IMR-90 (cell line): ENCODE measurements at regions not wholly inside any gene's neighbourhood (a gene's known extent, or its start where the extent isn't known, plus 50 kb on each side); places are given as distances from the start of the nearest gene placed in this dataset.

Experiments used
- ATAC-seq: fragments of 200-7000 bp; cut with Tn5 transposase; 2 replicates; pipeline ENCODE4 v1.9.1; 2020; ENCODE audit warnings: low read depth, mild to moderate bottlenecking, moderate library complexity
- BruUV-seq: library from RNA; stranded (reverse); fragments of 400-500 nt; replicated peaks from 2 replicates; lab custom pipeline; 2021; lab: Mats Ljungman, UMichigan
- CTCF ChIA-PET: fragments of 300-600 bp; formaldehyde crosslinking; extraction: SDS; loops from one replicate; lab custom pipeline; 2021; ENCODE audit warnings: antibody characterized with exemption; lab: Yijun Ruan, JAX
- POLR2A ChIA-PET: fragments of 300-600 bp; sonication (Branson Sonifier 250); formaldehyde crosslinking; loops from one replicate; lab custom pipeline; 2022; ENCODE audit warnings: antibody characterized with exemption; ENCODE audit not compliant: unreplicated experiment; lab: Charles Lee
- DNase-seq: peaks from one replicate; pipeline ENCODE4 v3.0.0; 2013
- H2AFZ ChIP-seq: replicated peaks from 2 replicates; pipeline ENCODE3; 2013; ENCODE audit warnings: low read length, mild to moderate bottlenecking; ENCODE audit not compliant: poor library complexity
- H2AK5ac ChIP-seq: 2 replicates; pipeline ENCODE4 v1.6.1; 2013; ENCODE audit warnings: low read depth, low read length, inconsistent platforms
- H2AK9ac ChIP-seq: replicated peaks from 2 replicates; pipeline ENCODE3; 2013; ENCODE audit warnings: mild to moderate bottlenecking, low read depth, low read length, moderate library complexity; ENCODE audit not compliant: poor library complexity
- H2BK120ac ChIP-seq: 2 replicates; pipeline ENCODE4 v1.6.1; 2013; ENCODE audit warnings: low read depth, low read length, inconsistent platforms
- H2BK15ac ChIP-seq: 3 replicates; pipeline ENCODE4 v1.6.1; 2013; ENCODE audit warnings: low read depth, low read length, inconsistent platforms
- H2BK20ac ChIP-seq: 2 replicates; pipeline ENCODE4 v1.6.1; 2013; ENCODE audit warnings: low read depth, mild to moderate bottlenecking, inconsistent platforms, low read length, moderate library complexity
- H2BK5ac ChIP-seq: 2 replicates; pipeline ENCODE4 v1.6.1; 2013; ENCODE audit warnings: mild to moderate bottlenecking, low read depth, low read length, inconsistent platforms; ENCODE audit not compliant: poor library complexity, severe bottlenecking
- H3K14ac ChIP-seq: replicated peaks from 2 replicates; pipeline ENCODE4 v1.6.1; 2013; ENCODE audit warnings: low read depth, low read length, inconsistent platforms
- H3K18ac ChIP-seq: 2 replicates; pipeline ENCODE4 v1.6.1; 2013; ENCODE audit warnings: low read depth, low read length, control low read depth
- H3K23ac ChIP-seq: 2 replicates; pipeline ENCODE4 v1.6.1; 2013; ENCODE audit warnings: low read depth, low read length, inconsistent platforms
- H3K27ac ChIP-seq: 2 replicates; pipeline ENCODE4 v1.5.1; 2013; ENCODE audit warnings: mild to moderate bottlenecking, control low read depth, low read length; ENCODE audit not compliant: insufficient read depth
- H3K27me3 ChIP-seq: 2 replicates; pipeline ENCODE4 v1.6.1; 2013; ENCODE audit warnings: low read length; ENCODE audit not compliant: control insufficient read depth, insufficient read depth
- H3K36me3 ChIP-seq: 2 replicates; pipeline ENCODE4 v1.6.1; 2013; ENCODE audit warnings: low read length, mixed read lengths; ENCODE audit not compliant: control insufficient read depth, insufficient read depth
- H3K4ac ChIP-seq: 2 replicates; pipeline ENCODE4 v1.6.1; 2013; ENCODE audit warnings: low read depth, low read length, inconsistent platforms
- H3K4me1 ChIP-seq: 2 replicates; pipeline ENCODE4 v1.6.1; 2013; ENCODE audit warnings: low read length, mixed read lengths; ENCODE audit not compliant: control insufficient read depth, insufficient read depth
- H3K4me2 ChIP-seq: 2 replicates; pipeline ENCODE4 v1.6.1; 2013; ENCODE audit warnings: low read depth, mild to moderate bottlenecking, control low read depth, low read length, moderate library complexity
- H3K4me3 ChIP-seq: 2 replicates; pipeline ENCODE4 v1.5.1; 2013; ENCODE audit warnings: low read depth, mild to moderate bottlenecking, control low read depth, low read length, moderate library complexity; ENCODE audit not compliant: insufficient read depth
- H3K56ac ChIP-seq: 2 replicates; pipeline ENCODE4 v1.6.1; 2013; ENCODE audit warnings: low read length, inconsistent platforms; ENCODE audit not compliant: insufficient read depth; ENCODE audit errors: extremely low read depth
- H3K79me1 ChIP-seq, 2 experiments: 2 replicates each; pipeline ENCODE4 v1.6.1; 2013; ENCODE audit warnings: low read length in 2 of 2, inconsistent platforms in 1 of 2, low read depth in 1 of 2
- H3K9ac ChIP-seq: 2 replicates; pipeline ENCODE4 v1.6.1; 2013; ENCODE audit warnings: low read depth, low read length, control low read depth
- H3K9me1 ChIP-seq: 2 replicates; pipeline ENCODE4 v1.6.1; 2013; ENCODE audit warnings: low read length, inconsistent platforms; ENCODE audit not compliant: insufficient read depth
- H3K9me3 ChIP-seq: 2 replicates; pipeline ENCODE4 v1.6.1; 2013; ENCODE audit warnings: low read length; ENCODE audit not compliant: control insufficient read depth, insufficient read depth
- H4K20me1 ChIP-seq: 2 replicates; pipeline ENCODE4 v1.6.1; 2013; ENCODE audit warnings: low read length, inconsistent platforms; ENCODE audit not compliant: insufficient read depth
- H4K5ac ChIP-seq: 2 replicates; pipeline ENCODE4 v1.6.1; 2013; ENCODE audit warnings: mild to moderate bottlenecking, low read depth, low read length, control low read depth
- H4K8ac ChIP-seq, 2 experiments: 2 replicates each; pipeline ENCODE4 v1.6.1; 2013; ENCODE audit warnings: low read depth in 2 of 2, low read length in 2 of 2, control low read depth in 1 of 2, inconsistent platforms in 1 of 2
- H4K91ac ChIP-seq: 2 replicates; pipeline ENCODE4 v1.6.1; 2013; ENCODE audit warnings: low read depth, low read length, inconsistent platforms; ENCODE audit not compliant: insufficient read depth
- BHLHE40 ChIP-seq: fragments of 150-350 bp; IDR thresholded peaks from 2 replicates; pipeline ENCODE4 v1.6.1; 2016; ENCODE audit warnings: mild to moderate bottlenecking, low read depth, low read length
- CEBPB ChIP-seq: IDR thresholded peaks from 2 replicates; pipeline ENCODE4 v1.6.1; 2012; ENCODE audit warnings: low read depth, low read length, improper control_type of control experiment
- CHD1 ChIP-seq: IDR thresholded peaks from 2 replicates; pipeline ENCODE4 v1.6.1; 2012; ENCODE audit warnings: low read depth, low read length, improper control_type of control experiment
- MAFK ChIP-seq: IDR thresholded peaks from 2 replicates; pipeline ENCODE4 v1.6.1; 2012; ENCODE audit warnings: low read depth, low read length, improper control_type of control experiment
- MXI1 ChIP-seq: IDR thresholded peaks from 2 replicates; pipeline ENCODE4 v1.6.1; 2012; ENCODE audit warnings: low read depth, mild to moderate bottlenecking, low read length, moderate library complexity, borderline replicate concordance
- NFE2L2 ChIP-seq: fragments of 150-350 bp; IDR thresholded peaks from 2 replicates; pipeline ENCODE4 v1.6.1; 2016; ENCODE audit warnings: low read depth, mild to moderate bottlenecking, low read length
- POLR2A ChIP-seq: IDR thresholded peaks from 2 replicates; pipeline ENCODE4 v1.6.1; 2012; ENCODE audit warnings: mild to moderate bottlenecking, low read depth, low read length
- RAD21 ChIP-seq: IDR thresholded peaks from 2 replicates; pipeline ENCODE4 v1.6.1; 2012; ENCODE audit warnings: low read length, improper control_type of control experiment
- RCOR1 ChIP-seq: IDR thresholded peaks from 2 replicates; pipeline ENCODE4 v1.6.1; 2012; ENCODE audit warnings: mild to moderate bottlenecking, low read length, improper control_type of control experiment; ENCODE audit not compliant: insufficient replicate concordance
- RFX5 ChIP-seq: IDR thresholded peaks from 2 replicates; pipeline ENCODE4 v1.8.0; 2012; ENCODE audit warnings: low read depth, mild to moderate bottlenecking, low read length, moderate library complexity
- SMC3 ChIP-seq: fragments of 150-350 bp; IDR thresholded peaks from 2 replicates; pipeline ENCODE4 v1.6.1; 2016; ENCODE audit warnings: low read depth, mild to moderate bottlenecking, antibody characterized with exemption, low read length, moderate library complexity
- WGBS, 2 experiments: methylation state at CpG; one replicate each; pipeline versions ENCODE4 v1.1.5 to v1.1.7; 2013; ENCODE audit warnings: missing lambda C conversion rate in 2 of 2; ENCODE audit not compliant: insufficient read length in 1 of 2; ENCODE audit errors: extremely low coverage in 2 of 2; 5-methylcytosine and 5-hydroxymethylcytosine counted together
- dilution Hi-C: fragments of 300-500 bp; cut with HindIII; formaldehyde crosslinking; loops from one replicate; pipeline ENCODE4 v1.14.3; 2018; ENCODE audit warnings: low sequenced_read_pairs; ENCODE audit not compliant: unreplicated experiment
- in situ Hi-C: fragments of 300-500 bp; cut with MboI; formaldehyde crosslinking; loops from 3 replicates; pipeline ENCODE4 v1.14.3; 2019; ENCODE audit warnings: low sequenced_read_pairs, inconsistent platforms, mixed read lengths
- intact Hi-C: fragments of 100-400 bp; cut with micrococcal nuclease; formaldehyde crosslinking; loops from 2 replicates; pipeline ENCODE4 v1.10.0; 2022
- TF ChIP-seq, protein P1 (sequence below): fragments of 150-350 bp; IDR thresholded peaks from 2 replicates; pipeline ENCODE4 v1.6.1; 2016; ENCODE audit warnings: low read depth, mild to moderate bottlenecking, low read length, moderate library complexity, borderline replicate concordance
- TF ChIP-seq, protein P2 (sequence below): fragments of 150-350 bp; IDR thresholded peaks from 2 replicates; pipeline ENCODE4 v1.6.1; 2017; ENCODE audit warnings: mild to moderate bottlenecking, antibody characterized with exemption, low read length, low read depth
- TF ChIP-seq, protein P3 (sequence below): conservative IDR thresholded peaks from 2 replicates; pipeline ENCODE4 v1.5.1; 2012; ENCODE audit warnings: mild to moderate bottlenecking, low read depth, low read length, improper control_type of control experiment

DNA sequence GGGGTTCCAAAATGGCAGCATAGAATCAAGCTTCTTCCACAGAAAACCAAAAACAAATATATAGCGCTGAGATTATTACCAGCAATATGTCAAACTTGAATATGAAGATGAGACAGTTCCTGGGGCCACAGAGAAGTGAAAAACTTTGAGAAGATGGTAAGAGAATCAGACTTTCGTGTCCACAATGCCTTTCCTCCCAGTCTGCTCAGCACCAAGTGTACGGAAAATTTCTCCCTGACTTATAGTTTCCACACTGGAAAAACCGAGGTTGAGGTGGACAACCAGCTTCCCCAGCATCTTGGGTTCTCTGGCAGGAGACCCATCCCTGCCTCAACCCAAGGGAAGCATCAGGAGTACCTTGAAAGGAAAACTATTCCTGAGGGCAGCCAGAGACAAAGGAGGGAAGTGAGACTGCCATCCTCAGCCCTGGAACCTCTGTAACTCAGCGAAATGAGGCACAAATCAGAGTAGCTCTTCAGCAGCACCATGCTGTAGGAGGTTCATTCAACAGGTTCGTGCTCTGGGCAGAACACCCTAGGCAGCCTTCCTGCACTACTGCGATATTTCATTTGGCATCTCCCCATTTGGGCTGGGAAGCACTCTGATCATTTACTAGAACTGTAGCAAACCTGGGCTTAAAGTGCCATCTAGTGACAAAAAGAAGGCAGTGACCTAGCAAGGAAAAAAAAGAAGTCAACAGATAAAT lies 52.4 kb upstream of the CAPRIN2 start:
- WGBS, 2 experiments, result 0% methylated on average over 1 of the region's 7 CpGs; no CpG with 5 or more reads in 1 of the 2 experiments
- Histone ChIP-seq H3K79me1 (no peaks in the 10 kb centered on the region), H3K36me3 (no peaks in the 10 kb centered on the region), H3K23ac (no peak overlapping the region), H4K20me1 (no peaks in the 10 kb centered on the region), H3K14ac (0 out of 2 replicates have a peak overlapping the region, but pooled peaks have one; percentile 56), H3K4me2 (peak overlapping the region; percentile 82), H3K18ac (no peak overlapping the region), H2BK120ac (no peak overlapping the region), H2BK5ac (no peak overlapping the region), H4K5ac (0 out of 2 replicates have a peak overlapping the region, but pooled peaks have one; percentile 74), H3K9me3 (no peaks in the 10 kb centered on the region), H3K4ac (peak overlapping the region; percentile 34; the same call in 1 of the 2 replicates), H4K8ac (peak overlapping the region in 1 of 2 experiments; percentile 42; a peak in 2 of 4 replicates), H3K4me1 (peaks cover 3% of the 10 kb centered on the region; the same call in 1 of the 2 replicates), H3K9me1 (no peaks in the 10 kb centered on the region), H2AK9ac (peak overlapping the region; percentile 26), H3K27ac (no peak overlapping the region), H4K91ac (no peak overlapping the region), H3K27me3 (no peaks in the 10 kb centered on the region), H2BK20ac (peak overlapping the region; percentile 77), H3K9ac (0 out of 2 replicates have a peak overlapping the region, but pooled peaks have one; percentile 12), H2AFZ (peak overlapping the region; percentile 73), H2AK5ac (no peak overlapping the region), H2BK15ac (no peak overlapping the region), H3K56ac (no peak overlapping the region), H3K4me3 (no peak overlapping the region)
- ATAC-seq (peak; percentile 98), DNase-seq (peak; percentile 76)
- in situ Hi-C loops, result loop anchor here (25.0 kb wide), 2 partner anchors 495 to 1295 kb away; no protein-coding TSS in a partner anchor
- POLR2A ChIA-PET, result no interaction called here
- CTCF ChIA-PET, result no interaction called here
- intact Hi-C loops, result loop anchor here (1.0 to 10.0 kb wide), 5 partner anchors 522 to 1500 kb away; no protein-coding TSS in a partner anchor
- BruUV-seq, result no TSS peak
- dilution Hi-C loops, result no loop called here
- TF ChIP-seq NFE2L2, result no peak
- TF ChIP-seq CEBPB, result no peak
- no peak for TF ChIP-seq BHLHE40
- no peak for TF ChIP-seq POLR2A
- TF ChIP-seq MAFK, result 0 out of 2 replicates have a peak, but pooled peaks have one; percentile 5
- TF ChIP-seq RCOR1, result no peak
- TF ChIP-seq SMC3, result peak; percentile 89
- TF ChIP-seq CHD1, result no peak
- TF ChIP-seq RFX5, result no peak
- peak; percentile 97 for TF ChIP-seq RAD21
- TF ChIP-seq, protein P1, sequence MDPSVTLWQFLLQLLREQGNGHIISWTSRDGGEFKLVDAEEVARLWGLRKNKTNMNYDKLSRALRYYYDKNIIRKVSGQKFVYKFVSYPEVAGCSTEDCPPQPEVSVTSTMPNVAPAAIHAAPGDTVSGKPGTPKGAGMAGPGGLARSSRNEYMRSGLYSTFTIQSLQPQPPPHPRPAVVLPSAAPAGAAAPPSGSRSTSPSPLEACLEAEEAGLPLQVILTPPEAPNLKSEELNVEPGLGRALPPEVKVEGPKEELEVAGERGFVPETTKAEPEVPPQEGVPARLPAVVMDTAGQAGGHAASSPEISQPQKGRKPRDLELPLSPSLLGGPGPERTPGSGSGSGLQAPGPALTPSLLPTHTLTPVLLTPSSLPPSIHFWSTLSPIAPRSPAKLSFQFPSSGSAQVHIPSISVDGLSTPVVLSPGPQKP, result no peak
- TF ChIP-seq, protein P2, sequence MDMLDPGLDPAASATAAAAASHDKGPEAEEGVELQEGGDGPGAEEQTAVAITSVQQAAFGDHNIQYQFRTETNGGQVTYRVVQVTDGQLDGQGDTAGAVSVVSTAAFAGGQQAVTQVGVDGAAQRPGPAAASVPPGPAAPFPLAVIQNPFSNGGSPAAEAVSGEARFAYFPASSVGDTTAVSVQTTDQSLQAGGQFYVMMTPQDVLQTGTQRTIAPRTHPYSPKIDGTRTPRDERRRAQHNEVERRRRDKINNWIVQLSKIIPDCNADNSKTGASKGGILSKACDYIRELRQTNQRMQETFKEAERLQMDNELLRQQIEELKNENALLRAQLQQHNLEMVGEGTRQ, result no peak
- no peak for TF ChIP-seq MXI1
- TF ChIP-seq, protein P3, sequence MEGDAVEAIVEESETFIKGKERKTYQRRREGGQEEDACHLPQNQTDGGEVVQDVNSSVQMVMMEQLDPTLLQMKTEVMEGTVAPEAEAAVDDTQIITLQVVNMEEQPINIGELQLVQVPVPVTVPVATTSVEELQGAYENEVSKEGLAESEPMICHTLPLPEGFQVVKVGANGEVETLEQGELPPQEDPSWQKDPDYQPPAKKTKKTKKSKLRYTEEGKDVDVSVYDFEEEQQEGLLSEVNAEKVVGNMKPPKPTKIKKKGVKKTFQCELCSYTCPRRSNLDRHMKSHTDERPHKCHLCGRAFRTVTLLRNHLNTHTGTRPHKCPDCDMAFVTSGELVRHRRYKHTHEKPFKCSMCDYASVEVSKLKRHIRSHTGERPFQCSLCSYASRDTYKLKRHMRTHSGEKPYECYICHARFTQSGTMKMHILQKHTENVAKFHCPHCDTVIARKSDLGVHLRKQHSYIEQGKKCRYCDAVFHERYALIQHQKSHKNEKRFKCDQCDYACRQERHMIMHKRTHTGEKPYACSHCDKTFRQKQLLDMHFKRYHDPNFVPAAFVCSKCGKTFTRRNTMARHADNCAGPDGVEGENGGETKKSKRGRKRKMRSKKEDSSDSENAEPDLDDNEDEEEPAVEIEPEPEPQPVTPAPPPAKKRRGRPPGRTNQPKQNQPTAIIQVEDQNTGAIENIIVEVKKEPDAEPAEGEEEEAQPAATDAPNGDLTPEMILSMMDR, result peak; percentile 93
